ENCODE measurements at regions not wholly inside any gene's neighbourhood (a gene's known extent, or its start where the extent isn't known, plus 50 kb on each side); places are given as distances from the start of the nearest gene placed in this dataset.

- Histone ChIP-seq H3K56ac (replicated peaks; ENCODE audit: insufficient read length, low read depth, low read length) (no peak overlapping the region), H3K36me3 (ENCODE audit: control insufficient read depth in 2 of 4, insufficient read depth in 4 of 4, low read length in 3 of 4) (no peaks in the 10 kb centered on the region), H4K8ac (ENCODE audit: extremely low read depth, insufficient read depth, low read length) (no peak overlapping the region), H3K9ac (replicated peaks in 1 of 4; ENCODE audit: extremely low read depth in 1 of 4, low read depth in 3 of 4, low read length in 3 of 4) (no peak overlapping the region; a peak in 1 of 7 replicates), H2BK12ac (ENCODE audit: low read depth, low read length) (no peak overlapping the region), H3K23ac (ENCODE audit: insufficient read length) (no peak overlapping the region), H4K5ac (ENCODE audit: insufficient read length, low read depth, low read length) (no peak overlapping the region), H3K18ac (ENCODE audit: extremely low read depth, low read length) (no peak overlapping the region), H3K4me1 (replicated peaks in 1 of 4; ENCODE audit: control insufficient read depth in 3 of 4, insufficient read depth in 4 of 4, low read length in 3 of 4) (peaks cover 0 to 7% (median 4%) of the 10 kb centered on the region in 4 experiments; a peak in 4 of 7 replicates), H3K14ac (ENCODE audit: insufficient read length) (no peak overlapping the region), H2BK5ac (ENCODE audit: low read depth, low read length) (no peak overlapping the region), H3K79me2 (ENCODE audit: control insufficient read depth in 1 of 2, insufficient read depth in 2 of 2, low read length in 2 of 2) (no peaks in the 10 kb centered on the region), H3K4me2 (ENCODE audit: insufficient read depth in 1 of 2, low read depth in 2 of 2, low read length in 2 of 2) (0 out of 4 replicates have a peak overlapping the region, but pooled peaks of 1 of the 2 experiments have one; percentile 41), H3K9me3 (ENCODE audit: insufficient read depth in 2 of 2, low read depth in 1 of 2, low read length in 1 of 2) (no peaks in the 10 kb centered on the region), H2AFZ (ENCODE audit: low read length) (no peak overlapping the region), H4K20me1 (replicated peaks in 1 of 2; ENCODE audit: control insufficient read depth in 1 of 2, insufficient read depth in 2 of 2, low read length in 2 of 2) (no peaks in the 10 kb centered on the region), H3K4ac (replicated peaks; ENCODE audit: insufficient read length, low read depth, low read length) (no peak overlapping the region), H2BK15ac (ENCODE audit: low read length) (no peak overlapping the region), H3K23me2 (ENCODE audit: low read depth, low read length) (no peaks in the 10 kb centered on the region), H3K4me3 (ENCODE audit: extremely low read depth in 1 of 4, insufficient read depth in 2 of 4, low read depth in 3 of 4, low read length in 4 of 4) (no peak overlapping the region), H3K79me1 (ENCODE audit: low read depth, low read length) (no peaks in the 10 kb centered on the region), H2BK20ac (ENCODE audit: low read length) (no peak overlapping the region), H2BK120ac (replicated peaks; ENCODE audit: low read depth, low read length) (no peak overlapping the region), H3K27me3 (replicated peaks in 1 of 4; ENCODE audit: control insufficient read depth in 3 of 4, extremely low read depth in 1 of 4, insufficient read depth in 3 of 4, low read length in 3 of 4) (no peaks in the 10 kb centered on the region), H2AK5ac (ENCODE audit: low read depth, low read length) (no peak overlapping the region), H4K91ac (replicated peaks; ENCODE audit: insufficient read length, low read length) (no peak overlapping the region), H3K27ac (ENCODE audit: low read depth, low read length) (no peak overlapping the region)
- no peak for DNase-seq (ENCODE audit: low read depth in 1 of 2, low spot score in 2 of 2)
- WGBS, 2 experiments (ENCODE audit: extremely low coverage in 1 of 2, insufficient coverage in 1 of 2, insufficient read length in 1 of 2, insufficient replicate concordance in 2 of 2, low coverage in 1 of 2, low lambda C conversion rate in 2 of 2, missing lambda C conversion rate in 1 of 2), result 94% methylated on average over 4 of the region's 4 CpGs; no CpG with 5 or more reads in 1 of the 2 experiments
- ChIA-PET CTCF (ENCODE audit: partially characterized antibody) (interaction anchor here (1.0 kb wide), 1 partner anchor 15 kb away, joined by 3 read pairs; no protein-coding TSS in a partner anchor), POLR2A (ENCODE audit: partially characterized antibody) (interaction anchor here (1.2 to 1.8 kb wide), 2 partner anchors 8 to 61 kb away, joined by 3 to 10 read pairs; no protein-coding TSS in a partner anchor)
- TF ChIP-seq ATF3 (IDR thresholded peaks at IDR 0.05; ENCODE audit: insufficient read depth, low read depth, low read length) (no peak), SAP30 (IDR thresholded peaks at IDR 0.05; ENCODE audit: insufficient read depth, insufficient replicate concordance, low read length) (no peak), ATF2 (IDR thresholded peaks at IDR 0.05; ENCODE audit: low read length) (no peak)
- no peak for FAIRE-seq
These were observed 59.2 kb upstream of the LRRN1 start for GRCh38 chr3:3740061-3740460.

Data from H1 (cell line).